ENCODE measurements at regions not wholly inside any gene's neighbourhood (a gene's known extent, or its start where the extent isn't known, plus 50 kb on each side); places are given as distances from the start of the nearest gene placed in this dataset.

- TF ChIP-seq, protein P1, sequence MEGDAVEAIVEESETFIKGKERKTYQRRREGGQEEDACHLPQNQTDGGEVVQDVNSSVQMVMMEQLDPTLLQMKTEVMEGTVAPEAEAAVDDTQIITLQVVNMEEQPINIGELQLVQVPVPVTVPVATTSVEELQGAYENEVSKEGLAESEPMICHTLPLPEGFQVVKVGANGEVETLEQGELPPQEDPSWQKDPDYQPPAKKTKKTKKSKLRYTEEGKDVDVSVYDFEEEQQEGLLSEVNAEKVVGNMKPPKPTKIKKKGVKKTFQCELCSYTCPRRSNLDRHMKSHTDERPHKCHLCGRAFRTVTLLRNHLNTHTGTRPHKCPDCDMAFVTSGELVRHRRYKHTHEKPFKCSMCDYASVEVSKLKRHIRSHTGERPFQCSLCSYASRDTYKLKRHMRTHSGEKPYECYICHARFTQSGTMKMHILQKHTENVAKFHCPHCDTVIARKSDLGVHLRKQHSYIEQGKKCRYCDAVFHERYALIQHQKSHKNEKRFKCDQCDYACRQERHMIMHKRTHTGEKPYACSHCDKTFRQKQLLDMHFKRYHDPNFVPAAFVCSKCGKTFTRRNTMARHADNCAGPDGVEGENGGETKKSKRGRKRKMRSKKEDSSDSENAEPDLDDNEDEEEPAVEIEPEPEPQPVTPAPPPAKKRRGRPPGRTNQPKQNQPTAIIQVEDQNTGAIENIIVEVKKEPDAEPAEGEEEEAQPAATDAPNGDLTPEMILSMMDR (IDR thresholded peaks at IDR 0.05), result no peak
- no peak for TF ChIP-seq POLR2A (IDR thresholded peaks at IDR 0.05)
Observed at GRCh38 chr6:53216301-53216700, 67.7 kb upstream of the GCM1 start.
